MM.1S (cell line): ENCODE measurements at regions not wholly inside any gene's neighbourhood (a gene's known extent, or its start where the extent isn't known, plus 50 kb on each side); places are given as distances from the start of the nearest gene placed in this dataset.

Source experiments
- CTCF ChIP-seq: fragments of 300-600 bp; sonication (generic); IDR thresholded peaks from 2 replicates; pipeline ENCODE4 v1.5.1; 2016; ENCODE audit warnings: antibody characterized with exemption, low read length, mixed read lengths
- EZH2 ChIP-seq: fragments of 300-600 bp; sonication (generic); optimal IDR thresholded peaks from 2 replicates; pipeline ENCODE3; 2017; ENCODE audit warnings: low read depth, mild to moderate bottlenecking, antibody characterized with exemption, low read length, mixed read lengths

GRCh38 chr13:104002216-104002615, 936.0 kb upstream of the SLC10A2 start:
- TF ChIP-seq CTCF = no peak
- TF ChIP-seq EZH2 = no peak
